ENCODE measurements at regions not wholly inside any gene's neighbourhood (a gene's known extent, or its start where the extent isn't known, plus 50 kb on each side); places are given as distances from the start of the nearest gene placed in this dataset.

DNA sequence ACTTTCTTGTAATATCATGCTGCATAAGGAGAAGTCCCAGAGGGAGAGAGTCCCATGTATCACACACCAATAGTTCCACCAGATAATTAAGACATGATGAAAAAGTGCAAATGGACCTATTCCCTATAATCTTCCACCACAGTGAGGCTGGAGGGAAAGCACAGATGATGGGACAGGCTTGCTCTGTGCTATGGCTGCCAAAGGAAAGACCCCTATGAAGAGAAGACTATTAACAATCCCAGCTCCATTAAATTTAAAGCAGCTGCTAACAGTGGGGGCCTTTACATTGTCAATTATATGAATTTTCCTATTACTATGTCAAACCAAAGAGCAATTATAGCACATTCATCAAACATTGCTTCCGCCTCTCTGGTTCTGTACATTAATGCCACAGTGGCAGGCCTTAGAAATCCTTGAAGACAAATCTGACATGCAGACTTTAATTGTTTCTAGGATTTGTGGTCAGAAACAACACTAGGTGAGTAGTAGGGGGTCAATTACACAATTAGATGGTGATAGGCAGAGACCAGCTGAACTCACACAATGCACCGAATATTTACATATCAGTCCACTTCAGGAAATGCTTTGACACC lies 551.3 kb downstream of the TLE1 start:
- WGBS, 2 donors, result 89% methylated on average over 2 of the region's 2 CpGs
- no peak overlapping the region for H3K4me3 ChIP-seq (ENCODE audit: low read depth, poor library complexity, severe bottlenecking)
- intact Hi-C loops (cut with DNase I; ENCODE audit: low total_unique reads), result no loop called here
- DNase-seq (ENCODE audit: low spot score in 2 of 2), result no peak
- TF ChIP-seq POLR2A (IDR thresholded peaks at IDR 0.05), result no peak
- TF ChIP-seq, protein P1, sequence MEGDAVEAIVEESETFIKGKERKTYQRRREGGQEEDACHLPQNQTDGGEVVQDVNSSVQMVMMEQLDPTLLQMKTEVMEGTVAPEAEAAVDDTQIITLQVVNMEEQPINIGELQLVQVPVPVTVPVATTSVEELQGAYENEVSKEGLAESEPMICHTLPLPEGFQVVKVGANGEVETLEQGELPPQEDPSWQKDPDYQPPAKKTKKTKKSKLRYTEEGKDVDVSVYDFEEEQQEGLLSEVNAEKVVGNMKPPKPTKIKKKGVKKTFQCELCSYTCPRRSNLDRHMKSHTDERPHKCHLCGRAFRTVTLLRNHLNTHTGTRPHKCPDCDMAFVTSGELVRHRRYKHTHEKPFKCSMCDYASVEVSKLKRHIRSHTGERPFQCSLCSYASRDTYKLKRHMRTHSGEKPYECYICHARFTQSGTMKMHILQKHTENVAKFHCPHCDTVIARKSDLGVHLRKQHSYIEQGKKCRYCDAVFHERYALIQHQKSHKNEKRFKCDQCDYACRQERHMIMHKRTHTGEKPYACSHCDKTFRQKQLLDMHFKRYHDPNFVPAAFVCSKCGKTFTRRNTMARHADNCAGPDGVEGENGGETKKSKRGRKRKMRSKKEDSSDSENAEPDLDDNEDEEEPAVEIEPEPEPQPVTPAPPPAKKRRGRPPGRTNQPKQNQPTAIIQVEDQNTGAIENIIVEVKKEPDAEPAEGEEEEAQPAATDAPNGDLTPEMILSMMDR (IDR thresholded peaks at IDR 0.05), result no peak

DNA sequence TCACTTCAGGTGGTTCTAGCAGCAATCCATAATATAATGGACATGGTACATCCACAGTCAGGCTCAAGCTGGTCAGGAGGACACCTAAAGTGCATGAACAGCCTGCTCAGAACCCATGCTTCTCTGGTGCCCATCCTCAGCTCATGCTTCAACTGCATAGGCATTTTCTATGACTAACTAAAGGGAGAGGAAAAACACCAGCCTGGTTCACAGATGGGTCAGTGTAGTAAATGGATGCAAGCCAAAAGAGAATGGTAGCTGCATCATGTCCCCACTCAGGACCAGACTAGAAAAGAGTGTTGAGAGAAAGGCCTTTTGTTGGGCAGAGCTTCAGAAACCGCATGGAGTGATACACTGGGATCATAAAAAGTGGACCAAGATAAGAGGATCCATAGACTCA lies 556.6 kb downstream of the TLE1 start:
- H3K4me3 ChIP-seq (ENCODE audit: low read depth, poor library complexity, severe bottlenecking), result no peak overlapping the region
- no peak for DNase-seq (ENCODE audit: low spot score in 2 of 2)
- intact Hi-C loops (cut with DNase I; ENCODE audit: low total_unique reads), result no loop called here
- 86 to 94% methylated on average over 1 of the region's 1 CpG for WGBS, 2 donors
- TF ChIP-seq, protein P1 (IDR thresholded peaks at IDR 0.05), result no peak
- no peak for TF ChIP-seq POLR2A (IDR thresholded peaks at IDR 0.05)

DNA sequence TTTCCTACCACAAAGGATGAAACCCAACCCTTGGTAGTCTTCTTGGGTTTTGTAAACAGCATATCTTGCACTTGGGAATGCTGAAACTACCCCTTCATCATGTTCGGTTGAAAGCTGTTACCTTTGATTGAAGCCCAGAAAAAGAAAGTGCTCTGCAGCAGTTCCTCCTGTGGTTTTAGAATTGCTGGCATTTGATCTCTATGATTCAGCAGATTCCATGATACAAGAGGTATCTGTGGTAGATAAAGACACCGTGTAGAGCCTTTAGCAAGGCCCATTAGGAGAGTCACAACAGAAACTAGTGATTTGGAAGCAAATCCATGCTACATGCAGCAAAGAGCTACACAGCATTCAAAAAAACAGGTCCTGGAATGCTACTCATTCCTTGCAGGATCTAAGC lies 557.0 kb downstream of the TLE1 start:
- WGBS, 2 donors, result 56 to 62% methylated on average over 2 of the region's 2 CpGs
- H3K4me3 ChIP-seq (ENCODE audit: low read depth, poor library complexity, severe bottlenecking), result no peak overlapping the region
- DNase-seq (ENCODE audit: low spot score in 2 of 2), result no peak
- intact Hi-C loops (cut with DNase I; ENCODE audit: low total_unique reads), result no loop called here
- TF ChIP-seq, protein P1 (IDR thresholded peaks at IDR 0.05), result no peak
- TF ChIP-seq POLR2A (IDR thresholded peaks at IDR 0.05), result no peak

DNA sequence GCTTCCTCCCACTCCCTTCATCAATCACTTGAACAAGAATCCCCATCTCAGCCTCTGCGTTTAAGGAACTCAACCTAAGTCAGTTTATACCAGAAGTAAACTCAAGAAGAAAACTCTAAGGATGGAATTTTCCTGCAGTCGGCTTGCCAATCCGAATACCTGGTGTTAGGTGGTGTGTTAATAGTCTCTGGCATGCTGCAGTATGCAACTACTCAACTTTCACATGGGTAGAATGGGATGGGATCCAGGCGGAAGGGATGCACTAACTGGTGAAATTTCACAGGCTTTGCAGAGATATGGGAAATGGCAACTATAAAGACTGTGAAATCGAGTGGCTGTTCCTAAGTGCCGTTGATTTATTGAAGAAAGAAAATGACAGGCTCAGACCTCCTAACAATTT lies 560.6 kb downstream of the TLE1 start:
- WGBS, 2 donors, result 68 to 77% methylated on average over 6 of the region's 6 CpGs
- H3K4me3 ChIP-seq (ENCODE audit: low read depth, poor library complexity, severe bottlenecking), result no peak overlapping the region
- TF ChIP-seq, protein P1 (IDR thresholded peaks at IDR 0.05), result no peak
- no peak for TF ChIP-seq POLR2A (IDR thresholded peaks at IDR 0.05)
- intact Hi-C loops (cut with DNase I; ENCODE audit: low total_unique reads), result no loop called here
- DNase-seq (ENCODE audit: low spot score in 2 of 2), result no peak

DNA sequence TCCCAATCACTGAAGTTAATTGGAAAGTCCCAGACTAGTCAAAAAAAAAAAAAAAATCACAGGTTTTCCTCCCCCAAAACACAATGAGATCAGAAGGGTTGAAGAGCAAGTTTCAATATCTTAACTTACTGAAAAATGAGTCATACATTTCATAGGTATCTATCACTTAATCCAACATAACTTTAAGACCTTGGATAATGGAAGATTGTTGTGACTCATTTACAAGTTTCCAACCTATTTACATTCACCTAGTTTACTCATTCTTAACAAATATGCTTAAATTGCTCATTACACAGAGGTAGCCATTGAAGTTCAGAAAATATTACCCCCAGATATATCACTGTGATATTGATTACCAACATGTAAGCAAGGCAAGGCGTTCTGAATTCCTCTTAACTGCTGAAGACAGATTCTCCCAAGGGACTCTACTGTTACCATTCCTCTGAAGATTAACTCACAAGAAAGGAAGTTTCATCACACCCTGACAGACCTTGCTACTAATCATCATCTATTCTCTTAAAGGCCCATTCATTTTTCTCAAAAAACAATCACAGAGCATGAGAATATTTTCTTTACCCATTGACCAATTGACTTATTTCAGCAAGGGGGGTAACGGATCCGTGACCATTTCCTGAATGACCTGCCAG lies 563.8 kb downstream of the TLE1 start:
- intact Hi-C loops (cut with DNase I; ENCODE audit: low total_unique reads), result no loop called here
- 51 to 81% methylated on average over 3 of the region's 3 CpGs for WGBS, 2 donors
- no peak for TF ChIP-seq POLR2A (IDR thresholded peaks at IDR 0.05)
- TF ChIP-seq, protein P1 (IDR thresholded peaks at IDR 0.05), result no peak
- DNase-seq (ENCODE audit: low spot score in 2 of 2), result no peak
- no peak overlapping the region for H3K4me3 ChIP-seq (ENCODE audit: low read depth, poor library complexity, severe bottlenecking)

DNA sequence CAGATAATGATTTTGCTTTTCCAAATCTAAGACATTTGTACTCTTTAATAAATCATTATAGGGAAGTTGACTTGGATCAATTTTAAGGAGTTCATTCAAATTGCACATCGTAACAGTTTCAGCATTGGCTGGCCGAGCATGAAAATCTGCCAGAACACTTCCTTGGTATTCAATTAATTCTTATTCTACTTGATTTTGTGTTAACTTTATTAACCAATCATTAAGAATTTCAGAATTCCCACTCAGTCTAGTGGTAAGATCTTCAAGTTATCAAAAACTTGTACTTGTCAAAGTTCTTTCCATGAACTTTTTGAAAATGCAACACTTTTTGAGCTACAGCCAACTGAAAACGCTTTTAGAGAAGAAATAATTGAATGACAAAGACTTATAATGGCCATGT lies 565.8 kb downstream of the TLE1 start:
- TF ChIP-seq POLR2A (IDR thresholded peaks at IDR 0.05), result no peak
- TF ChIP-seq, protein P1 (IDR thresholded peaks at IDR 0.05), result no peak
- no peak for DNase-seq (ENCODE audit: low spot score in 2 of 2)
- H3K4me3 ChIP-seq (ENCODE audit: low read depth, poor library complexity, severe bottlenecking), result no peak overlapping the region
- 66 to 83% methylated on average over 3 of the region's 3 CpGs for WGBS, 2 donors
- intact Hi-C loops (cut with DNase I; ENCODE audit: low total_unique reads), result no loop called here
